ENCODE measurements at regions not wholly inside any gene's neighbourhood (a gene's known extent, or its start where the extent isn't known, plus 50 kb on each side); places are given as distances from the start of the nearest gene placed in this dataset.

GRCh38 chr4:168019019-168019651 lies 73.2 kb upstream of the ANXA10 start:
- intact Hi-C loops (cut with micrococcal nuclease), result no loop called here
- Mint-ChIP-seq H3K27ac (no peak overlapping the region), H3K36me3 (ENCODE audit: low read depth) (no peaks in the 10 kb centered on the region), H3K9me3 (peaks cover 2% of the 10 kb centered on the region), H3K4me3 (no peak overlapping the region), H3K4me1 (ENCODE audit: low read depth) (no peaks in the 10 kb centered on the region), H3K27me3 (ENCODE audit: insufficient read depth) (no peaks in the 10 kb centered on the region)
- DNase-seq (ENCODE audit: low spot score), result no peak

- intact Hi-C loops (cut with micrococcal nuclease), result no loop called here
- H3K4me3 Mint-ChIP-seq, result no peak overlapping the region
- H3K36me3 Mint-ChIP-seq (ENCODE audit: low read depth), result no peaks in the 10 kb centered on the region
- H3K27me3 Mint-ChIP-seq (ENCODE audit: insufficient read depth), result no peaks in the 10 kb centered on the region
- no peak overlapping the region for H3K27ac Mint-ChIP-seq
- H3K9me3 Mint-ChIP-seq, result peaks cover 4% of the 10 kb centered on the region
- DNase-seq (ENCODE audit: low spot score), result no peak
- no peaks in the 10 kb centered on the region for H3K4me1 Mint-ChIP-seq (ENCODE audit: low read depth)
These were observed 72.4 kb upstream of the ANXA10 start for GRCh38 chr4:168019921-168020320.

GRCh38 chr4:168021666-168022065 lies 70.7 kb upstream of the ANXA10 start:
- DNase-seq (ENCODE audit: low spot score), result no peak
- Mint-ChIP-seq H3K9me3 (peaks cover 4% of the 10 kb centered on the region), H3K4me1 (ENCODE audit: low read depth) (no peaks in the 10 kb centered on the region), H3K27ac (no peak overlapping the region), H3K4me3 (no peak overlapping the region), H3K27me3 (ENCODE audit: insufficient read depth) (no peaks in the 10 kb centered on the region), H3K36me3 (ENCODE audit: low read depth) (no peaks in the 10 kb centered on the region)
- intact Hi-C loops (cut with micrococcal nuclease), result no loop called here

- no peak for DNase-seq (ENCODE audit: low spot score)
- H3K4me3 Mint-ChIP-seq, result no peak overlapping the region
- intact Hi-C loops (cut with micrococcal nuclease), result no loop called here
- H3K9me3 Mint-ChIP-seq, result peaks cover 4% of the 10 kb centered on the region
- H3K4me1 Mint-ChIP-seq (ENCODE audit: low read depth), result no peaks in the 10 kb centered on the region
- no peaks in the 10 kb centered on the region for H3K36me3 Mint-ChIP-seq (ENCODE audit: low read depth)
- no peaks in the 10 kb centered on the region for H3K27me3 Mint-ChIP-seq (ENCODE audit: insufficient read depth)
- H3K27ac Mint-ChIP-seq, result no peak overlapping the region
These were observed 63.8 kb upstream of the ANXA10 start for GRCh38 chr4:168028568-168028967.

- intact Hi-C loops (cut with micrococcal nuclease), result no loop called here
- Mint-ChIP-seq H3K27me3 (ENCODE audit: insufficient read depth) (no peaks in the 10 kb centered on the region), H3K4me1 (ENCODE audit: low read depth) (no peaks in the 10 kb centered on the region), H3K9me3 (peaks cover 3% of the 10 kb centered on the region), H3K4me3 (no peak overlapping the region), H3K27ac (no peak overlapping the region), H3K36me3 (ENCODE audit: low read depth) (no peaks in the 10 kb centered on the region)
- DNase-seq (ENCODE audit: low spot score), result no peak
These were observed 63.3 kb upstream of the ANXA10 start for GRCh38 chr4:168028970-168029597.

GRCh38 chr4:168037676-168038075 lies 54.7 kb upstream of the ANXA10 start:
- Mint-ChIP-seq H3K27me3 (ENCODE audit: insufficient read depth) (peaks cover 5% of the 10 kb centered on the region), H3K27ac (no peak overlapping the region), H3K4me1 (ENCODE audit: low read depth) (no peaks in the 10 kb centered on the region), H3K9me3 (no peaks in the 10 kb centered on the region), H3K36me3 (ENCODE audit: low read depth) (no peaks in the 10 kb centered on the region), H3K4me3 (no peak overlapping the region)
- intact Hi-C loops (cut with micrococcal nuclease), result no loop called here
- no peak for DNase-seq (ENCODE audit: low spot score)

- no peaks in the 10 kb centered on the region for H3K9me3 Mint-ChIP-seq
- H3K4me1 Mint-ChIP-seq (ENCODE audit: low read depth), result no peaks in the 10 kb centered on the region
- no peaks in the 10 kb centered on the region for H3K36me3 Mint-ChIP-seq (ENCODE audit: low read depth)
- no peak overlapping the region for H3K4me3 Mint-ChIP-seq
- H3K27me3 Mint-ChIP-seq (ENCODE audit: insufficient read depth), result peaks cover 5% of the 10 kb centered on the region
- no peak for DNase-seq (ENCODE audit: low spot score)
- intact Hi-C loops (cut with micrococcal nuclease), result no loop called here
- H3K27ac Mint-ChIP-seq, result no peak overlapping the region
These were observed 52.7 kb upstream of the ANXA10 start for GRCh38 chr4:168039593-168039992.
